HG03280 (cell line): ENCODE measurements at regions not wholly inside any gene's neighbourhood (a gene's known extent, or its start where the extent isn't known, plus 50 kb on each side); places are given as distances from the start of the nearest gene placed in this dataset.

Experiments used
- ATAC-seq: cut with Tn5 transposase; IDR thresholded peaks from one replicate; pipeline ENCODE4 v1.9.1; 2021; ENCODE audit warnings: mild to moderate bottlenecking, moderate library complexity; ENCODE audit not compliant: unreplicated experiment

DNA sequence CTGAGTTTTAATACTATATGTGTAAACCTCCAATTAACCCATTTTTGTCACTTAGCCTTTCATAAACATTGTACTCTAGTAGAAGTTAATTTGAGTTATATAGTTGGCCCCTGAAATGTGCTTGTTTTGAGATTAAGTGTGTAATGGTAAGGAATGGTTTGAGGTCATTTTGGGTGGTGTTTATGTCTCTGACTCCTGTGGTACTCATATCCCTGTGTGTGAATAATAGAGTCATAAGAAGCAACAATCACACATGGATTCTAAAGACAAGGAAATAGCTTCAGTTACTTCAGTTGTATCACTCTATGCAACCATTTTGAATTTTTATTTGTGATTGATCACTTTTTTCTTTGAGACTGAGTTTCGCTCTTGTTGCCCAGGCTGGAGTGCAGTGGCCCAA lies 408.5 kb downstream of the MFSD1 start:
- no peak for ATAC-seq

DNA sequence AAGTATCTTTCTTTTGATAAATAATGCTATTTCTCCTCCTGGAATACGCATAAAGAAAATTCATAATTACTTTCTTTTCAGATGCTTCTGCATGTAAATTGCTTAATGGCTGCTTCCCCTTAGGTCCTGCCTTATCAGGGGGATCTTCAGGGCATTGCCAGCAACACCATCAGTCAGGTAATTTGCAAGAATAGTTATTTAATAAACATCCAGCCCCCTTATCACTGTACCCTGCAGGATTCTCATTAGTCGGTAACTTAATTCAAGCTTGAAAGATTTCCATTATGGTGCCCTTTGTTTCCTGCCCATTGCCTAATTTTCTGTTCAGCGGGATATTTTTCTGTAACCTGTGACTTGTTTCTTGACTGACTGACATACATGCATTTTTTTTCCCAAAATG lies 414.5 kb downstream of the MFSD1 start:
- no peak for ATAC-seq

DNA sequence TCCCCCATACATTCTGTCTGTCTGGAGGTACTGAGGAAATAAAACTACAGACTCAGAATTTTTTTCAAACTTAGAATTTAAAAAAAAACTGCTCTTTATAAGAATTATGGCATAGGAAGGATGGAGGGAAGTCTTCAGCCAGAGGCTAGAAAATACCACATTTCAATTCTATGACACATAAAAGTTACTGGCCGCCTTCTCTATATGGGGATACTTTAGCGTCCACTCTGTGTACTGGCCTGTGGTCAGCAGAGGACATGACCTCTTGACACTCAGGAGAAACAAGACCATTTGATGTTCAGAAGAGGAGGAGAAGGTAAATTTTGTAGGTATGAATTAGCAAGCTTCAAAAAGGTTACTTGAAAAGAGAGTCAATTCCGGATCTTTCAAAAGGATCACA lies 417.4 kb downstream of the MFSD1 start:
- ATAC-seq, result no peak

DNA sequence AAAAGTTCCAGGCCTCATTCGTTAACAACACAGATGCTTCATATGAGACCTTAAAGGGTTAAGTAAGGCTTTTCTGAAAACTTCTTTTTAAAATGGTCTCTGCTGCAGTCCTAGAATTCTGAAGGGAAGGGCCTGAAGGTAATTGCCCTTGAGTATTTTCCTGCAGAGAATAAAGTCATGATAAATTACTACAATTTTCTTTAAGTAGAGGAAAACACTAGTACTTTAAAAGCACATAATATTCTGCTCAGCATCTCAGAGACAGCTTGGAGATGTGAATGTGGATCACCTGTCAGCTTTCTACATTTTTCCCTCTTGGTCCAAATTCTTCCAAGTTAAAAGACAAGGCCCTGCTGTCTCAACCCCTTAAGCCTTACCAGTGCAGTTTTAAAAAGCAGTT lies 419.5 kb downstream of the MFSD1 start:
- ATAC-seq, result no peak

DNA sequence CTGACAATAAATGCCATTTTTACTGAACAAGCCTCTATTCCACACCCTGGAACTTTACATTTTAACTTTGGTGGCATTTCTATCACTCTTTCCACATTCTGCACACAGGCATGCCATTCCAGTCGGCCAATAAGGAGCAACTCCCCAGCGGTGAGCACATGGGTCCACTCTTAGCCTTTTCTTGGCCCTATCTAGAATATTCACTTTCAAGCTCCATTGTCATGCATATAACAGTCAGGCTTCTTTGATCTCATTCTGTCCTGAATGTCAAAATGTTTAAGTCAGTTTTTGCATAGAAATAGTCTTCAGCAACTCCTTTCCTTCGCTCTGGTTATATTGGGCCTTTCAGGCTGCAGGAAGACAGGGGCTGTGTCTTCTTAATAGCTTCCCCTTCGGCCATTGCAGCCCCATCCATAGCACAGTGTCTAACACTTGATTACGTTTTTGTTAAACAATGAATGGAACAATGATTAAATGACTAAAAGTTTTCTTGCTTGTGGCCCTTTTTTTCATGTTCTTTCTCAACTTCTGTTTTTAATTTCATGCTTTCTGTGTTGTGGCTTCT lies 427.3 kb downstream of the MFSD1 start:
- no peak for ATAC-seq

DNA sequence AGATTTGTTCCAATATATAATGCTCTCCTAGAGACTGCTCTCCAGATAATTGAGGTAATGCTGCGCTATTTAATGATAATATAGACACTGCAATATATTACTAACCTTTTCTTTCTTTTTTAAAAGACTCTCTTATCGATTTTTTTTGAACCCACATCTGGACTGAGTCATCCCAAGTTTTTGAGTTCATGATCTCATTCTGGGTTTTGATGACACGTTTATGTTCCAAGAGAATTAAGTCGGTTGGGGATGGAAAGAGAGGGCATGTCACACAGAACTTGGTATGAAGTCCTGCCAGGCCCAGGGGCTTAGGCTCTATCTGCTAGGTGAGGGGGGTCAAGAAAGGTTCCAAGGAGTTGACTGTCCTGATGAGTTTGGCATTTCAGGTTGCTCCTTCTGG lies 431.1 kb downstream of the MFSD1 start:
- no peak for ATAC-seq

DNA sequence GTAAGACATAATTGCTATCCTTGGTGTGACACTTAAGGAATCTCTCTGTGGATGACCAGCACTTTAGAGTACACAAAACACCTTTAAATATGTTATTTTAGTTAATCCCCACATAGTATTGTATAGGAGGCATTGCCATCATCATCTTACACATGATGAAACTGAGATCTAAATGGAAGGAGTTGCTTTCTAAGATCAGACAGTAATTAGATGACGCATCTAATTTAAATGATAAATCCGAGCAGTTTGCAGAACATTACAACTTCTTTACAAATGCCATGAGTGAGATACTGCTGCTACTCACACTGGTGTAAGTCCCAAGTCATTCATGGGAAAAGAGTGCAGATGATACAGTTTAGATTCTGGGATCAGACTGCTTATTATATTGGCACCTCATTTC lies 431.9 kb downstream of the MFSD1 start:
- ATAC-seq, result no peak

DNA sequence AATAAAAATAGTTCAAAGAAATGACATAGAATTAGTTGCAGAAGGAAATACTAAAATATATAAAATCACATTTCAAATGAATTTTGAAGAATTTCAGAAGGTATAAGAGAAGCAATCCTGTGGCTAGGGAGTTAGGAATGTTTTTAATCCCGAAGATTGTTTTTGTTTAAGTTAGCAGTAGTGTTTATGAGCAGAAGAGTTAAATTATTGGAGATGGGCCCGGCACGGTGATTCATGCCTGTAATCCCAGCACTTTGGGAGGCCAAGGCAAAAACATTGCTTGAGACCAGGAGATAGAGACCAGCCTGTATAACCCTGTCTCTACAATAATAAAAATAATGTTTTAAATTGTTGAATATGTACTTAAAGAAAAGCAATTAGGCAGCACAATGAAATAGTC lies 432.5 kb downstream of the MFSD1 start:
- ATAC-seq, result no peak

DNA sequence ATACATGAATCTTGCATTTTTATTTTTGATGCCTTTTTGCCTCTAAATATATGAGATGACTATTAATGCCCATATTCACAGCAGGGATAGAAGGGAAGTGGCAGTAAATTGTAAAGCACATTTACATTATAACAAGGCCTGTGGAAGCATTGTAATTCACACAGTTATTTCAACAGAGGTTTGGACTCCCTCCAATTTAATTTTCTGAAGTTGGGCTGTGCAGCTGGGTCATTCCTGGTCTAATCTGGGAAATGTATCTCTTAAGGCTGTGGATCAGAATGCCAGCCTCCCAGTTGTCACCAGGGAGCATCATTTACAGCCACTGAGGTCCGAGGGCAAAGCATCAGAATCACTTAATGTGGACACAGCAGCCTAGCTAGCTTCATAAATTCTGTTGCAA lies 434.5 kb downstream of the MFSD1 start:
- no peak for ATAC-seq

DNA sequence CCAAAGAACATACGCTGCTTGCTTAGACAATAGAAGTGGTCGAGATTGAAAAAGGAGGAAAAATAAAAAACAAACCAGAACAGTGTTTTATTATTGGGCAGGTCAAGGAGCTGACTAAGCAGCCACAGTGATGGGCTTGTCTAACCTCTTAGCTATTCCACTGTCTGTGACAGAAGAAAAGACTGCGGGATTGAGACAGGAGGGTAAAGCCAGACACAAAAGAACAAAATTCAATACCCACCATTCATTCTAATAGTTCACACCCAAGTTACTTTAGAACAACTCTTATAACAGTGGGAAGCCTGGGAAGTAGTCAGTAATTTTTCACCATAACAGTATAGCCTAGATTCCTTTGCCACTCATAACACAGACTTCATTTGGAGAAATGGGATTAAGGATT lies 435.4 kb downstream of the MFSD1 start:
- ATAC-seq, result no peak

DNA sequence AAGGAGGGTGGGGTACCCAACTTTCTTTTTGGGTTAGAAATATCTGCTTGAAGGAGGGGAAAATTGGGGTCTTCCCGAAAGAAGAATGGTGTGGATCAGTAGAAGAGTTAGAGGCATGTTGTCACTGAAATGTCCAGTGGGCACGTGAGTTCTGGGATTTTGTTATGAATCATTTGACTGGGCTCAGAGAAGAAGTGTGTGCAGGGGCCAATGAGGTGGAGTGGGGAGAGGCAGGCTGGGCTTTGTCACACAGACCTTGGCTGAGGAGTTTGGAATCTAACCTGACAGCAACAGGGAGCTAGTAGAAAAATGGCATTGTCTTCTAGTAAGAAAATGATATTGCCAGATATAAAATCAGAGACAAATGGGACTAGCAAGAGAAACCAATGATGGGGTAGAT lies 436.8 kb downstream of the MFSD1 start:
- no peak for ATAC-seq

DNA sequence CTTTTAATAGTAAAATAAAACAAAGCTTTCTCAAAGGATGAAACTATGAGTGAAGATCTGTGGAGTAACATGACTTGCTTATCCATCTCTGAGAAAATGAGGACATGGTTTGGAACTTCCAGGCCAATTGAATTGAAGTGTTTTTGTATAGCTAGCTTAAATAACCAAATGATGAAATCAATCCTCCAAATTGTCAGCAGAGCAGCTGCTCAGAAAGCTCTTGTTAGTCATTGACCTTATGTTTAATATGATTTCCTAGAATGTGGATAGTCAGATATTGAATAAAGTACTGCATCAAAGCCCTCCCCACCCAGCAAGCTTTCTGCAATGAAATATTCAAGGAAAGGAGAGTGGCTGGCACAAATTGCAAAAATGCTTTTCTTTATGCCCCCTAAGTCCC lies 437.2 kb downstream of the MFSD1 start:
- no peak for ATAC-seq

DNA sequence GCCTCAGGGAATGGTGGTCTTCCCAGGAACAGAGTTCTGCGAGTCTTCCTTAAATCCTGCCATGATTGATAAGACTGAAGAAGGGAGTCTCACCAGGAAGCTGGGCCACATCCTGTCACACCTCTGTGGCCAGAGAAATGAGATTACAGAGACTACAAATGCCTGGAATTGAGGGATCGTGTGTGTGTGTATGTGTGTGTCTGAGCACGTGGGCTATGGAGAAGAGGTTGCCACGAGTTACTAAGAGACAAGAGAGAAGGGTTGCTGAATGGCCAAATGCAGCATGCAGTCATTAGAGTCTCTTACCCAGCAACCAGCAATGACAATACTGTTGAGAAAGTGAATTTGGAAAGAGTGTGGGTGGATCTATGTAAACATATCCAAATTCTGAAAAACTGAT lies 443.1 kb downstream of the MFSD1 start:
- ATAC-seq, result no peak

DNA sequence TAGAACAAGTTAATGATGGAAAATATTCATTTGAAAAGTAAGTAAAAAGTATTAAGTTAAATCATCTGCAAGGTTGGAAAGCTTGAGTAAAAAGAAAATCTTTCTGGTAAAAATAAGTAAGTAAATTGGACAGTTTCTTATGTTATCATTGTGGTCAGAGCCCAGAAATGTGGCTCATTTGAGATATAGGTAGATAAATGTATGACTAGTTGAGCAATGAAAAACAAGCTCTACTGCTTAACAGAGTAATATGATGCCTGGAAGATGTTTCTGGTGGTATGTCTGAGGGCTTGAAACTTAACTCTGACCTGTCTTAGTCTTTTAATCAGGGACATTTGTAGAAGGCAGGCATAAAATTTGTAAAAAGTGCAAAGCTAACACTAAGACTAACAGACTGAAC lies 444.0 kb downstream of the MFSD1 start:
- no peak for ATAC-seq

DNA sequence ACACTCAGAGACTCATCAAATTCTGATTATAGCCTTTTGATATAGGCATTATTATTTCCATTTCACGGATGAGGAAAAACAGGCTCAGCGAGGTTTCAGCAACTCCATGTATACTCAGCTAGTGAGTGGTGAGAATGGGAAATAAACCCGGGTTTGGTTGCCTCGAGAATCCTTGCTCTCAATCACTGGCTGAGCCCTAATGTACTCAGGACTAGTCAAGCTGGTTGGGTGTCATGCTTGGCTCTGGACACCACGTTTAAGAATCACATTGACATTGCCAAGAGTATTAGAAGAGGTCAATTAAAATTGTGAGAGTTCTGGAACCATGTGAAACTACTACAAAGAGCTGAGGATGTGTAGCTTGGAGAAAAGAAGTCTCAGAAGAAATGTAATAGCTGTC lies 444.5 kb downstream of the MFSD1 start:
- no peak for ATAC-seq

DNA sequence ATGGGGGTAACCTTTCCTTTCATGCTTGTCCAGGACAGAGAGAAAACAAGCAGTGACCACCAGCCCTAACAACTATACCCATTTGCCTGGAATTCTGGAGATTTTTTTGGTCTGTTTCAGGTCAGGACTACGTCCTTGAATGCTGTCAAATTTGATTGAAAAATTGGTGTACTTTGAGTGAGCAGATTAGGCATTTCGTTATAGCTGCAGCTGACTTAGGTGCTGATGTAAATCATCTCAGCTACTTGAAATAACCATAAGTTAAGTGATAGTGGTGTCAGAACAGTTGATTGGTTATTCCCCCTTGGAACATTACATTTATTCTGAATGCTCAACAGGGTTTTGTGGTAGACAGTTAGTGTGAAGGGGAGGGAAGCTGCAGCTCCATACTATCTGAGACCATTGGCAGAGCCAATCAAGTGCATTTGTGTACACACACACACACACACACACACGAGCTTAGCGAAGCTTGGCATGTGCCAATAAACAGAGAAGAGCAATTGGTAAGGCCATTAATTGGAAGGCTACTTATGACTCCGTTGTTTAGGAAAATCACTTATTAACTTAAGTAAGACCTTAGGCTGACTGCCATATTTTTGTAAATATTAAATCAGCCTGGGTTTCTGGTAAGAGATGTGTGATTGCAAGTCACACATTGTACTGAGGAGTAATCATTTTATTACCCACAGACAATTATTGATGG lies 447.8 kb downstream of the MFSD1 start:
- ATAC-seq, result no peak

DNA sequence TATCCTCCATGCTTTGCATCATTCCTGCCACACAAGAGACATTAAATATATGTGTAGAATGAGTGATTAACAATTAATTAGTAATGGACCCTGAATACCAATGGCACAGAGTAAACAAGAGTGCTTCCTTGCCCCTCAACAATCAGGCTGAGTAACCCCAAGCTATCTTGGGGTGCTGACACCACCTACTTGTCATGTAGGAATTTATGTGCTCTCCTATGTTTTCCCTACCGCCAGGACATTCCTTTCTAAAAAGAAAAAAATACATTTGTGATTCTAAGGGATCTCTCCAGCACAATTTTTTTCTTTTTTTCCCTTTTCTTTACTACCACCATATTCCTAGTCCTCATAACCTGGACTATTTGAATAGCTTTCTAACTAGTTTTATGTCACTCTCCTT lies 449.1 kb downstream of the MFSD1 start:
- ATAC-seq, result no peak

DNA sequence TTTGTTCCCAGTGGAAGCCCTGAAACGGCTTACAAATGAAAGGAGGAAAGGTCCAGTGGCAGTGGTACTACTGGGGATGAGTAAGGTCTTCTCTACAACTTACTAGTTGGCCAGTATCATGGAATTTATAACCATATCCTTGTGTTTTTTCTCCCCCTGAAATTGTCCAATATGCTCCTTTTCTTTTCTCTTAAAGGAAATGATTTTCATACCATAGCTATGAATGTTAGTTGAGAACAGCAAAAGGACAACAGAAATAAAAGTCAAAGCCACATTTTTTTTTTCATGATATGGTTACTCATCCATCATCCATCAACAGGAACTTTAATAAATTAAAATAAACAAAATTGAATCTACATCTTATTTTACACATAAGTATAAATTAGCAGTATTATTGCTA lies 450.4 kb downstream of the MFSD1 start:
- no peak for ATAC-seq

DNA sequence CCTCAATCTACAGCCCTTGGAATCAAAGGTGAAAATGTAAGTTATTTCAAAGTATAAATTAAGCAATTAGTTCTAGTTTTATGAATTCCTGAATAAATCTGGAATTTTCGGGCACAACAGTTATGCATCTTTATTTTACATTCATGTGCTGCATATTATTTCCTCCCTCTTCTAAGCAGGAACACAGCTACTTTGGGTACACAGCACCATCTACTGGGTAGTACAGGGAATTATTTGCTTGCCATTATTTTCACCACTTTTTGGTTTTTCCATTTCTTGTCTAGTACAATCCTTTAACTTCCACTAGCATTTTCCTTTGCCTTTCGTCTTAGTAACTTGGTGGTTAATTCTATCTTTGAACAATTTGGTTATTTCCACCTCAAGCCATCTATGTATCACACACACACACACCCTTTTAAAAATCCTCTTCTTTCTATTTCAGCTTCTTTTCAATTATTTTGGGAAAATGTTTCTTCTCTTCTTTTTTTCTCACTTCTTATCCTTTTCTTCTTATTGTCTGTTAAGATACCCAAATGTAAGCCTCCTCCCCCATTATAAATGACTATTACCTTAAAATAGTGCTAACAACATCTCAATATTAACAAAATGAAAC lies 451.0 kb downstream of the MFSD1 start:
- ATAC-seq, result no peak

DNA sequence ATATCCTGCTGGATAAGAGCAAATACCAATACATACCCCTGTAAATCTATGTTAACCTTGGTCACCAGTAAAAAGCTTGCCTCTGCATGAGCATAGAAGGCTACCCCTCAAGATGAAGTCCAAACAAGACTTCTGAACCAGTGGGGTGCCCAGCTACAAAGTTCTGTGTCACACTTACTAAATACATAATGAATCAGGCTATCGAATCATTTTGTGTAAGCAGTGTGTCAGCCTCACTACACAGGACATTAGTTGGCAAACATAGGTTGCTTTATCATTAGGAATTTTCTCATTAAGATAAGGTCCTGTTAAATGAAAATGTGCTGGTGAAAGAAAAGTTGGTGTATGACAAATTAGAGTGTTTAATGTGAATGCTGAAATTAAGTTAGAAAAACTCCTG lies 452.0 kb downstream of the MFSD1 start:
- ATAC-seq, result no peak

DNA sequence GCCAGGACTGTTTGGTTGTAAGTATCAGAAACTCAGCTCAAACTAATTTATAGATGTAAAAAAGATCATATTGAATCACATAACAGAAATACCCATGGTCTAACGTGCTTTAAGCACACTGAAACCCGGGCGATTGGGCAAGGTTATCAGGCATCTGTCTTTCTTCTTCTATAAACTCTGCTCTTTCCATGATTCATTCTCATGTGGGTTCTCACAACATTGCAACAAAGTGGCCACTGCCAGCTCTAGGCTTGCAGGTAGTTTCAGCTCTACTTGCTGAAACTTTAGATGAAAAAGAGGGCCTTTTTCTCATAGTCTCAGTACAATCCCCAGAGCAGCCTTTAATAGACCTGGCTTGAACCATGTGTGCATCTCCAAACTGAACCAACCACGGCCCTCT lies 456.1 kb downstream of the MFSD1 start:
- ATAC-seq, result no peak

DNA sequence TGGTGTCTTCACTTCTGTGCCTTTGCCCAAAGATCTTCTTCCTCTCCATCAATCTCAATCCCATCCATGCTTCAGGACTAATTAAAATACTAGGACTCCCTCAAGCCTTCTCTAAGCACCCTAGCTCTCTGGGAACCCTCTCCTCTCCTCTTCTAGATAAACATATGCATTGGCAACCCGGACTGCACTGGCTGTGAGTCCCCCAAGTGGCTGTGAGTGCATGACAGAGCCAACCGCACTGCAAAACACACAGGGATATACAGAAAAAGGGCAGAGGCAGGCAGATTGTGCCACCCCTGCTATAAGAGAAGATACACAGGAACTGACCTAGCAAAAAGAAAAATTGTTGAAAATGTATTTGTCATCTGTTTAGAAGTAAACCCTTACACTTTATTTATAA lies 457.1 kb downstream of the MFSD1 start:
- no peak for ATAC-seq
